Activated CD8-positive, alpha-beta memory T cell treated with anti-CD3 and anti-CD28 coated beads, Interleukin-2, amount 10 ng/mL, durations not matched to agents 7 days and 5 days (primary cell): ENCODE measurements at regions not wholly inside any gene's neighbourhood (a gene's known extent, or its start where the extent isn't known, plus 50 kb on each side); places are given as distances from the start of the nearest gene placed in this dataset.
"Not testable (repeated sequence)": the region's sequence is repeated elsewhere in the genome, so short reads cannot be mapped to it uniquely, and the experiment has no call there.

Experiments used
- ATAC-seq: fragments of 150-1000 bp; cut with Tn5 transposase; one replicate; pipeline ENCODE4 v1.10.0; 2021; ENCODE audit warnings: moderate library complexity
- CTCF ChIA-PET: fragments of 350-600 bp; sonication (Branson Sonifier 250); formaldehyde crosslinking; loops from one replicate; lab custom pipeline; 2021; ENCODE audit warnings: antibody characterized with exemption; lab: Charles Lee
- DNase-seq: peaks from one replicate; pipeline ENCODE4 v3.0.0-alpha.2; 2020
- H3K27ac Mint-ChIP-seq: one replicate; pipeline ENCODE4 v1.8.0; 2021; ENCODE audit warnings: mild to moderate bottlenecking, mixed read lengths
- H3K27me3 Mint-ChIP-seq: one replicate; pipeline ENCODE4 v1.8.0; 2021; ENCODE audit warnings: mixed read lengths
- H3K36me3 Mint-ChIP-seq: one replicate; pipeline ENCODE4 v1.8.0; 2021; ENCODE audit warnings: mild to moderate bottlenecking, mixed read lengths
- H3K4me1 Mint-ChIP-seq: one replicate; pipeline ENCODE4 v1.8.0; 2021; ENCODE audit warnings: mixed read lengths
- H3K4me3 Mint-ChIP-seq: one replicate; pipeline ENCODE4 v1.8.0; 2021; ENCODE audit warnings: mild to moderate bottlenecking, moderate library complexity, mixed read lengths
- H3K9me3 Mint-ChIP-seq: one replicate; pipeline ENCODE4 v1.8.0; 2022; ENCODE audit warnings: low read depth, mixed read lengths

- no peak for DNase-seq
- no peaks in the 10 kb centered on the region for H3K9me3 Mint-ChIP-seq
- no peak overlapping the region for H3K4me3 Mint-ChIP-seq
- CTCF ChIA-PET, result no interaction called here
- no peak for ATAC-seq
- no peaks in the 10 kb centered on the region for H3K27me3 Mint-ChIP-seq
- H3K27ac Mint-ChIP-seq, result no peak overlapping the region
- H3K4me1 Mint-ChIP-seq, result no peaks in the 10 kb centered on the region
- no peaks in the 10 kb centered on the region for H3K36me3 Mint-ChIP-seq
Observed at GRCh38 chr14:53411125-53411524, 258.0 kb upstream of the DDHD1 start.

DNA sequence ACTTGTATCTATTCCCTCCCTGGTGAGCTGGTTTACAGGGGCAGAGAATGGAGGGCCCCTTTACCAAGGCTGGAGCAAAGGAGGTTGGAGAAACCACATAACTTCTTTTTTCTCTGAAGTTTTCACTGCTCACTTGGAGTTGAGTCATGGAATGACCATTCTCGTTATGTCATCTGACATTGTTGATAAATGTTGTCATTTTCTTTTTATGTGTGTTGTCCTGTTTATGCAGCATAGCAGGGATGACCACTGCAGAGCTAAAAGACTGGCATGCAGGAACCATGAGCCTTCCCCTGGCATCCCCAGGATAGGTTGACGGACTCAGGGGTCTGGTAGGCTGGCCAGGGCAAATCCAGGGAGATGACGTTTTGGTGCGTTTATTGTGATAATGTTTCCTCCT is 256.8 kb upstream of the DDHD1 start:
- no peaks in the 10 kb centered on the region for H3K27me3 Mint-ChIP-seq
- no peak overlapping the region for H3K27ac Mint-ChIP-seq
- CTCF ChIA-PET, result no interaction called here
- DNase-seq, result no peak
- H3K4me1 Mint-ChIP-seq, result no peaks in the 10 kb centered on the region
- no peaks in the 10 kb centered on the region for H3K9me3 Mint-ChIP-seq
- H3K36me3 Mint-ChIP-seq, result no peaks in the 10 kb centered on the region
- no peak overlapping the region for H3K4me3 Mint-ChIP-seq
- ATAC-seq, result no peak

- no peaks in the 10 kb centered on the region for H3K9me3 Mint-ChIP-seq
- H3K27me3 Mint-ChIP-seq, result no peaks in the 10 kb centered on the region
- CTCF ChIA-PET, result no interaction called here
- DNase-seq (no peak), ATAC-seq (no peak)
- H3K27ac Mint-ChIP-seq, result no peak overlapping the region
- H3K36me3 Mint-ChIP-seq, result no peaks in the 10 kb centered on the region
- H3K4me1 Mint-ChIP-seq, result no peaks in the 10 kb centered on the region
- no peak overlapping the region for H3K4me3 Mint-ChIP-seq
Observed at GRCh38 chr14:53409289-53409688, 256.2 kb upstream of the DDHD1 start.

DNA sequence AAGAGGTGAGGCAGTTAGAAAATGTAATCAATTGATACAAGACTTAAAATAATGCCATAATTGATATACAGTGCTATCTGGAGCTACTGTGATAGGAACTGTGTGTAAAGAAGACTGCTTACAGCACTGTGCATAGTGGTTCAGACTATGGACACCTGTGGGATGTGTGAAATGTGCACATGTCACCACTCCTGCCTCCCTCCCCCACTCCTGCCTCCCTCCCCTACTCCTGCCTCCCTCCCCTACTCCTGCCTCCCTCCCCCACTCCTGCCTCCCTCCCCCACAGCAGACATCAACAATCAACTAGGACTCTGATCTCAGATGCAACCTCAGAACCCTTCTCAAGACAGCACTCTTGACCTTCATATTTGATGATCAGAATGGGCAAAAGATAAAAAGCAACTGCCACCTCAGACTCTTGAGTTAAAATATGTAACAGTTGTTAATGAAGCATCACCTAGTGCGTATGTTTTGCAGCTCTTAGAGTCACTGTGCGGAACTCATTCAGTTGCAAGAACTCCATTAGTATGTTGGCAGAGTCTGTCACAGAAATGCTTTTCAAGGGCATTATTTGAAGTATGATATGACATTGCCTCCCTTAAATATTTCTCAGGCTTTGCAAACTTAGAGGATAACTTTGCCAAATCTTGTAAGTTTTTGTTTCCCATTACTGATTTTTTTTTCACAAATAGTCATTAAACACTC is 255.2 kb upstream of the DDHD1 start:
- H3K36me3 Mint-ChIP-seq, result no peaks in the 10 kb centered on the region
- ATAC-seq (no peak), DNase-seq (no peak)
- CTCF ChIA-PET, result no interaction called here
- no peaks in the 10 kb centered on the region for H3K4me1 Mint-ChIP-seq
- H3K9me3 Mint-ChIP-seq, result no peaks in the 10 kb centered on the region
- no peak overlapping the region for H3K4me3 Mint-ChIP-seq
- H3K27me3 Mint-ChIP-seq, result no peaks in the 10 kb centered on the region
- H3K27ac Mint-ChIP-seq, result no peak overlapping the region

- no peaks in the 10 kb centered on the region for H3K4me1 Mint-ChIP-seq
Observed at GRCh38 chr14:53406519-53406918, 253.4 kb upstream of the DDHD1 start.

DNA sequence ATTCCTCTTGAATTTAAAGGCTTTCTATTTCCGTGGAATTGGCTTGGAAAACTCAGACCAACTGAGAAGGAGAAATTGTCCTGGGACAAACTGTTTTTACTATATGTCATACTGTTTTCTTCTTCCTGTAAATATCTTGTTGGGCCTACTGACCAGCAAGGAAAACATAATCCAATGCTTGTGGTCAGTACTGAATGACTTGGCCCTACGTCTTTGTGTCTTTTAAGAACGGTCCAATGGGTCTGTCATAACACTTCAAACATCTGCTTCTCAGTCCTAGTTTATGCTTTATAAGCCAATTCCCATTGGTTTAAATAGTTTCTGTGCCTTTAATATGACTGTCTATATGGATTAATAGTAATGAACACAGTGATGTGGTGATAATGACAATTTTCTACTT is 248.5 kb upstream of the DDHD1 start:
- no peak overlapping the region for H3K4me3 Mint-ChIP-seq
- H3K4me1 Mint-ChIP-seq, result no peaks in the 10 kb centered on the region
- no peak overlapping the region for H3K27ac Mint-ChIP-seq
- no peaks in the 10 kb centered on the region for H3K27me3 Mint-ChIP-seq
- peaks cover 2% of the 10 kb centered on the region for H3K9me3 Mint-ChIP-seq
- CTCF ChIA-PET, result no interaction called here
- H3K36me3 Mint-ChIP-seq, result no peaks in the 10 kb centered on the region
- no peak for DNase-seq
- ATAC-seq, result no peak

More at GRCh38 chr14:53406519-53406918, 253.4 kb upstream of the DDHD1 start:
- ATAC-seq (no peak), DNase-seq (no peak)
- Mint-ChIP-seq H3K4me3 (no peak overlapping the region), H3K27ac (no peak overlapping the region), H3K27me3 (no peaks in the 10 kb centered on the region), H3K9me3 (no peaks in the 10 kb centered on the region), H3K36me3 (no peaks in the 10 kb centered on the region)
- CTCF ChIA-PET, result no interaction called here

GRCh38 chr14:53399057-53399456 is 245.9 kb upstream of the DDHD1 start:
- ATAC-seq (no peak), DNase-seq (no peak)
- no peaks in the 10 kb centered on the region for H3K4me1 Mint-ChIP-seq
- no peak overlapping the region for H3K4me3 Mint-ChIP-seq
- no peaks in the 10 kb centered on the region for H3K27me3 Mint-ChIP-seq
- H3K27ac Mint-ChIP-seq, result no peak overlapping the region
- peaks cover 10% of the 10 kb centered on the region for H3K9me3 Mint-ChIP-seq
- CTCF ChIA-PET, result interaction anchor here (1.4 kb wide), 1 partner anchor 12 kb away, joined by 4 read pairs; no protein-coding TSS in a partner anchor
- H3K36me3 Mint-ChIP-seq, result no peaks in the 10 kb centered on the region

- Mint-ChIP-seq H3K27ac (no peak overlapping the region), H3K9me3 (peaks cover 10% of the 10 kb centered on the region), H3K4me3 (no peak overlapping the region), H3K4me1 (no peaks in the 10 kb centered on the region), H3K36me3 (no peaks in the 10 kb centered on the region), H3K27me3 (no peaks in the 10 kb centered on the region)
- ATAC-seq (no peak), DNase-seq (no peak)
- CTCF ChIA-PET, result no interaction called here
Observed at GRCh38 chr14:53398616-53399015, 245.5 kb upstream of the DDHD1 start.

DNA sequence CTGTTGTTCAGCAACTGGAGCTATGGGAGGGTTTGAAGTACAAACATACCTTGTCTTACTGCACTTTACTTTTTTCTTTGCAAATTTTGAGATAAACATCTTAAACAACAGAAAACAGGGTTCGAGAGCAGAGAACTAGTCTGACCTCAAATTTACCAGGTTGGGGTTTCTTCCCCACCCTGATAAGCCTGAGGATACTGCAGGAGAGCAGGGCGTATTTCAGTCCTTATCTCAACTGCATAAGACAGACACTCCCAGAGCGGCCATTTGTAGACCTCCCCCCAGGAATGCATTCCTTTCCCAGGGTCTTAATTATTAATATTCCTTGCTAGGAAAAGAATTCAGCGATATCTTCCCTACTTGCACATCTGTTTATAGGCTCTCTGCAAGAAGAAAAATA is 242.1 kb upstream of the DDHD1 start:
- H3K27me3 Mint-ChIP-seq, H3K4me1 Mint-ChIP-seq, ATAC-seq, H3K9me3 Mint-ChIP-seq, H3K36me3 Mint-ChIP-seq, H3K4me3 Mint-ChIP-seq, DNase-seq, H3K27ac Mint-ChIP-seq, CTCF ChIA-PET: not testable (repeated sequence)

DNA sequence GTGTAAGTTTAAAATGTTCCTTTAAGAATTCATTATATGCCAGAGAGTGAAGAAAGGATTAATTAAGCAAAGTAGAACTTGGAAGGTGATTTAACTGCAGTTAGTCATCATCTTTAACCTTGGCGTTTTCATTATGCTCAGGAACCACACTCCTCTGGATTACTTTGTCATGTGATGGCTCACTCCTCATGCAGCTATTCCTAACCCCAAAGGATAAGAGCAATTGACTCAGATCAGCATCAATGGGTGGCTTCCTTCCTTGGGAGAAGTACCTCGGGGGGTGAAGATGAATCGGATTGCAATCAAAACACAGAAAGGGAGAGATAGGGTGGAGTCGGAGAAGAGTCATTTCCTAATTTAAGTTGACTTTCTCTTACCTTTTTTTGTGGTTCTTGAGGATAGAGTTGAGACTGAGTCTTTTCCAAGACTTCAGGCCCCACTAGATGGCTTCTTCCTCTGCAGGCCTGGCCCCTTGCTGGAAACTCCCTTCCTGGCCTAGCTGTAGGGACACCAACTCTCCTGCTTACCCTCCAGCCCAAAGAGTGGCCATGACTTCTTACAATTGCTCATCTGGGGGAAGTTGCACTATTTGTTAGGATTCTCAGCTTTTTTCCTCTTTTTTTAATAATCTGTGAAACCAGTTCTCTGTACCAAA is 238.6 kb upstream of the DDHD1 start:
- H3K4me1 Mint-ChIP-seq, result no peaks in the 10 kb centered on the region
- ATAC-seq (no peak), DNase-seq (no peak)
- no peaks in the 10 kb centered on the region for H3K27me3 Mint-ChIP-seq
- CTCF ChIA-PET, result no interaction called here
- no peak overlapping the region for H3K27ac Mint-ChIP-seq
- H3K36me3 Mint-ChIP-seq, result no peaks in the 10 kb centered on the region
- H3K9me3 Mint-ChIP-seq, result peaks cover 8% of the 10 kb centered on the region
- H3K4me3 Mint-ChIP-seq, result no peak overlapping the region

DNA sequence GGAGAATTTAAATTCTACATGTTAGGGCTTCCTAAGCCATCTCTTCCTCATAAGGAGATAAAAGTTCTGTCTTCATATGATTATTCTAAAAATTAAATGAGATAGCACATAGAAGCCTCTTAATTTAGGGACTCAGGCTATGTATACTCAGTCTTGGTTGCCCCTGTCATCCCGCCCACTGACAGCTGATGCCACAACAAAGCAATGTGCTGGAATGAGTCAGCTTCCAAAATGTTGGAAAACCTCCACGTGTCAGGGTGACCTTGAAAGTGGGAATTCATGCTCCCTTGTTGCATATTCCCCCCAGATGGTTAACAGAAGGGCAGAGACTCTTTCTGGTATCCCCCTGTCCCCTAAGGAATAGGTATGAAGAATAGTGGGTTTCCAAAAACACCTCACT is 238.0 kb upstream of the DDHD1 start:
- Mint-ChIP-seq H3K4me1 (no peaks in the 10 kb centered on the region), H3K4me3 (no peak overlapping the region), H3K27ac (no peak overlapping the region), H3K9me3 (peaks cover 8% of the 10 kb centered on the region), H3K27me3 (no peaks in the 10 kb centered on the region), H3K36me3 (no peaks in the 10 kb centered on the region)
- DNase-seq (no peak), ATAC-seq (no peak)
- CTCF ChIA-PET, result no interaction called here

- no peaks in the 10 kb centered on the region for H3K36me3 Mint-ChIP-seq
- no peak overlapping the region for H3K27ac Mint-ChIP-seq
- H3K27me3 Mint-ChIP-seq, result no peaks in the 10 kb centered on the region
- CTCF ChIA-PET, result no interaction called here
- H3K4me3 Mint-ChIP-seq, result no peak overlapping the region
- peaks cover 7% of the 10 kb centered on the region for H3K9me3 Mint-ChIP-seq
- no peak for DNase-seq
- H3K4me1 Mint-ChIP-seq, result no peaks in the 10 kb centered on the region
- no peak for ATAC-seq
Observed at GRCh38 chr14:53390008-53390407, 236.9 kb upstream of the DDHD1 start.

GRCh38 chr14:53389202-53389601 is 236.1 kb upstream of the DDHD1 start:
- H3K27me3 Mint-ChIP-seq, result no peaks in the 10 kb centered on the region
- DNase-seq (no peak), ATAC-seq (no peak)
- CTCF ChIA-PET, result no interaction called here
- no peak overlapping the region for H3K27ac Mint-ChIP-seq
- H3K4me1 Mint-ChIP-seq, result no peaks in the 10 kb centered on the region
- no peak overlapping the region for H3K4me3 Mint-ChIP-seq
- H3K36me3 Mint-ChIP-seq, result no peaks in the 10 kb centered on the region
- peaks cover 1% of the 10 kb centered on the region for H3K9me3 Mint-ChIP-seq

GRCh38 chr14:53386362-53386761 is 233.2 kb upstream of the DDHD1 start:
- Mint-ChIP-seq H3K9me3 (no peaks in the 10 kb centered on the region), H3K27me3 (no peaks in the 10 kb centered on the region), H3K36me3 (no peaks in the 10 kb centered on the region), H3K4me3 (no peak overlapping the region), H3K27ac (no peak overlapping the region), H3K4me1 (no peaks in the 10 kb centered on the region)
- ATAC-seq, result no peak
- no peak for DNase-seq
- CTCF ChIA-PET, result no interaction called here
